WTC11 (cell line): ENCODE measurements at regions not wholly inside any gene's neighbourhood (a gene's known extent, or its start where the extent isn't known, plus 50 kb on each side); places are given as distances from the start of the nearest gene placed in this dataset.

Experiments used
- ATAC-seq: fragments of 200-7000 bp; cut with Tn5 transposase; 2 replicates; pipeline ENCODE4 v1.10.0; 2021; ENCODE audit warnings: mild to moderate bottlenecking, moderate library complexity
- CTCF ChIA-PET: fragments of 300-600 bp; sonication (Branson Sonifier 250); formaldehyde crosslinking; loops from one replicate; lab custom pipeline; 2021; ENCODE audit warnings: antibody characterized with exemption; lab: Charles Lee
- POLR2A ChIA-PET: fragments of 350-600 bp; sonication (Branson Sonifier 250); formaldehyde crosslinking; loops from one replicate; lab custom pipeline; 2021; ENCODE audit warnings: antibody characterized with exemption; lab: Charles Lee
- DNase-seq: peaks from one replicate; pipeline ENCODE4 v3.0.0; 2021; ENCODE audit warnings: low spot score
- H3K27ac Mint-ChIP-seq: 2 replicates; pipeline ENCODE4 v1.8.0; 2021; ENCODE audit warnings: mixed read lengths
- H3K27me3 Mint-ChIP-seq: 2 replicates; pipeline ENCODE4 v1.8.0; 2021; ENCODE audit warnings: low read depth, mild to moderate bottlenecking, moderate library complexity, mixed read lengths
- H3K36me3 Mint-ChIP-seq: 2 replicates; pipeline ENCODE4 v1.8.0; 2021; ENCODE audit warnings: mixed read lengths
- H3K4me1 Mint-ChIP-seq: 2 replicates; pipeline ENCODE4 v1.8.0; 2022; ENCODE audit warnings: mixed read lengths
- H3K4me3 Mint-ChIP-seq: 2 replicates; pipeline ENCODE4 v1.8.0; 2021; ENCODE audit warnings: mild to moderate bottlenecking, moderate library complexity, mixed read lengths
- H3K9me3 Mint-ChIP-seq: 2 replicates; pipeline ENCODE4 v1.8.0; 2021; ENCODE audit warnings: mixed read lengths
- CBFB ChIP-seq: sonication (generic); formaldehyde crosslinking; IDR thresholded peaks from 2 replicates; pipeline ENCODE4 v1.8.1; 2022; ENCODE audit warnings: mild to moderate bottlenecking, low read depth, missing genetic modification reagents
- GRHL2 ChIP-seq: fragments of 250-450 bp; sonication (Bioruptor Pico); IDR thresholded peaks from 2 replicates; pipeline ENCODE4 v1.8.0; 2022; ENCODE audit warnings: mild to moderate bottlenecking, moderate library complexity; ENCODE audit not compliant: insufficient replicate concordance, severe bottlenecking
- NFATC4 ChIP-seq: fragments of 250-450 bp; sonication (Bioruptor Pico); IDR thresholded peaks from 2 replicates; pipeline ENCODE4 v1.9.0; 2021; ENCODE audit warnings: mild to moderate bottlenecking
- NFYB ChIP-seq: sonication (generic); formaldehyde crosslinking; conservative IDR thresholded peaks from 2 replicates; pipeline ENCODE4 v1.8.0; 2022; ENCODE audit warnings: low read depth, missing genetic modification reagents
- NR1H2 ChIP-seq: sonication (generic); formaldehyde crosslinking; IDR thresholded peaks from 2 replicates; pipeline ENCODE4 v1.9.0; 2021; ENCODE audit warnings: mild to moderate bottlenecking, moderate library complexity, missing genetic modification reagents
- OVOL2 ChIP-seq: fragments of 250-450 bp; sonication (Bioruptor Pico); IDR thresholded peaks from 2 replicates; pipeline ENCODE4 v1.9.0; 2021; ENCODE audit warnings: mild to moderate bottlenecking, borderline replicate concordance
- PRRX2 ChIP-seq: fragments of 250-450 bp; sonication (Bioruptor Pico); IDR thresholded peaks from 2 replicates; pipeline ENCODE4 v1.8.0; 2021; ENCODE audit warnings: mild to moderate bottlenecking
- RELA ChIP-seq: sonication (generic); formaldehyde crosslinking; IDR thresholded peaks from 2 replicates; pipeline ENCODE4 v1.8.1; 2022; ENCODE audit warnings: missing genetic modification reagents, mild to moderate bottlenecking, borderline replicate concordance
- TP53 ChIP-seq: sonication (generic); formaldehyde crosslinking; IDR thresholded peaks from 2 replicates; pipeline ENCODE4 v1.8.1; 2023; ENCODE audit warnings: mild to moderate bottlenecking, missing genetic modification reagents
- ZNF138 ChIP-seq: sonication (generic); formaldehyde crosslinking; conservative IDR thresholded peaks from 2 replicates; pipeline ENCODE4 v1.8.1; 2022; ENCODE audit warnings: mild to moderate bottlenecking, moderate library complexity, missing genetic modification reagents
- ZNF232 ChIP-seq: sonication (generic); formaldehyde crosslinking; IDR thresholded peaks from 2 replicates; pipeline ENCODE4 v1.8.0; 2022; ENCODE audit warnings: mild to moderate bottlenecking, missing genetic modification reagents
- ZNF263 ChIP-seq: sonication (generic); formaldehyde crosslinking; IDR thresholded peaks from 2 replicates; pipeline ENCODE4 v1.8.1; 2022; ENCODE audit warnings: low read depth, mild to moderate bottlenecking, moderate library complexity, missing genetic modification reagents
- ZNF671 ChIP-seq: fragments of 250-450 bp; sonication (Bioruptor Pico); IDR thresholded peaks from 2 replicates; pipeline ENCODE4 v1.8.0; 2021; ENCODE audit warnings: mild to moderate bottlenecking
- TF ChIP-seq, protein P1 (sequence below): fragments of 250-450 bp; sonication (Bioruptor Pico); IDR thresholded peaks from 2 replicates; pipeline ENCODE4 v1.8.0; 2021; ENCODE audit warnings: mild to moderate bottlenecking
- TF ChIP-seq, protein P2 (sequence below): sonication (generic); formaldehyde crosslinking; IDR thresholded peaks from 2 replicates; pipeline ENCODE4 v1.8.1; 2023; ENCODE audit warnings: mild to moderate bottlenecking, missing genetic modification reagents
- TF ChIP-seq, protein P3 (sequence below): sonication (generic); formaldehyde crosslinking; IDR thresholded peaks from 2 replicates; pipeline ENCODE4 v1.8.0; 2022; ENCODE audit warnings: mild to moderate bottlenecking, missing genetic modification reagents
- TF ChIP-seq, protein P4 (sequence below): sonication (generic); formaldehyde crosslinking; IDR thresholded peaks from 2 replicates; pipeline ENCODE4 v1.8.1; 2023; ENCODE audit warnings: mild to moderate bottlenecking, missing genetic modification reagents, moderate library complexity
- TF ChIP-seq, protein P5 (sequence below): sonication (generic); formaldehyde crosslinking; IDR thresholded peaks from 2 replicates; pipeline ENCODE4 v1.8.0; 2023; ENCODE audit warnings: missing genetic modification reagents
- TF ChIP-seq, protein P6 (sequence below): sonication (generic); formaldehyde crosslinking; IDR thresholded peaks from 2 replicates; pipeline ENCODE4 v1.8.1; 2022; ENCODE audit warnings: mild to moderate bottlenecking, missing genetic modification reagents, moderate library complexity, borderline replicate concordance
- TF ChIP-seq, protein P7 (sequence below): sonication (generic); formaldehyde crosslinking; conservative IDR thresholded peaks from 2 replicates; pipeline ENCODE4 v1.8.1; 2022; ENCODE audit warnings: mild to moderate bottlenecking, missing genetic modification reagents

DNA sequence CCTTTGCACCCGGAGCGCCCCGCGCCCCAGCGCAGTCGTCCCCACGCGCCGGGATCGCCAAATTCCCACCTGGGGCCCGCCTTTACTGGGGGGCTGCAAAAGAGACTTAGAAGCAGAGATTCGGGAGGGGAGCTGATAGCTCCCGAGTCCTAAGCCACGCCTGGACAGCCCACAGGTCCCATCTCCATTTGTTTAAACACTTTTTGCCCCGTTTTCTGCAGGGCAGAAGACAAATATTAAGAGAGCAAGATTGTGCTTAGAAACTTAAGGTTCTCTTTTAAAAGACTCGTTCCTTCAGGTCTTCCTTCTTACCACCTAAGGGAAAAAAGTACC is 299.1 kb upstream of the NFE2L3 start (continued):
- TF ChIP-seq NFATC4 (CRISPR knock-in tag) = no peak
- TF ChIP-seq RELA (CRISPR knock-in tag) = no peak
- TF ChIP-seq, protein P1, sequence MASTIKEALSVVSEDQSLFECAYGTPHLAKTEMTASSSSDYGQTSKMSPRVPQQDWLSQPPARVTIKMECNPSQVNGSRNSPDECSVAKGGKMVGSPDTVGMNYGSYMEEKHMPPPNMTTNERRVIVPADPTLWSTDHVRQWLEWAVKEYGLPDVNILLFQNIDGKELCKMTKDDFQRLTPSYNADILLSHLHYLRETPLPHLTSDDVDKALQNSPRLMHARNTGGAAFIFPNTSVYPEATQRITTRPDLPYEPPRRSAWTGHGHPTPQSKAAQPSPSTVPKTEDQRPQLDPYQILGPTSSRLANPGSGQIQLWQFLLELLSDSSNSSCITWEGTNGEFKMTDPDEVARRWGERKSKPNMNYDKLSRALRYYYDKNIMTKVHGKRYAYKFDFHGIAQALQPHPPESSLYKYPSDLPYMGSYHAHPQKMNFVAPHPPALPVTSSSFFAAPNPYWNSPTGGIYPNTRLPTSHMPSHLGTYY (CRISPR knock-in tag) = no peak
- TF ChIP-seq NR1H2 = no peak
- TF ChIP-seq, all 79 proteins: peak for 0

DNA sequence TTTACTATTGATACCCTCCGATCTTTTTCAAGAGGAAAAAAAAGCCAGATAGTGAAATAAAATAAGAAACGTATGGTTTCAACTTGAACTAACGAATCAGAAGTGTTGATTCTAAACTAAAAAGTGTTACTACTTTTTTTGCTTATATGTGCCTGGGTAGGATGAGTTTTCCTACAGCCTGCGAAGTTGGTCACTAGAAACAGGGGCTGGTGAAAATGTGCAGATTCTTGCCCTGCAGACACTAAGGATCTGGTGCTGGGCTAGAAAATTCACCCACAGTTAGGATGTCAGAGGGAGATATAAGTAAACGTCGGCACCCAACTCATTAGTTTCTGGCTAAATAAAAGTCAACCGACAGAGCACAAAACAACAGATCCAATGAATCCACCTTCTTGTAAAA is 298.7 kb upstream of the NFE2L3 start:
- ChIA-PET CTCF (interaction anchor here (1.0 to 2.7 kb wide), 4 partner anchors 132 to 594 kb away, joined by 3 to 74 read pairs (median 23); no protein-coding TSS in a partner anchor), POLR2A (no interaction called here)
- Mint-ChIP-seq H3K9me3 (no peaks in the 10 kb centered on the region), H3K4me3 (peak overlapping the region; percentile 63), H3K27ac (no peak overlapping the region), H3K36me3 (no peaks in the 10 kb centered on the region), H3K4me1 (peaks cover 18% of the 10 kb centered on the region), H3K27me3 (peaks cover 37% of the 10 kb centered on the region)
- no peak for TF ChIP-seq TP53 (CRISPR knock-in tag)
- TF ChIP-seq NFYB (CRISPR knock-in tag) = no peak
- ATAC-seq (no peak), DNase-seq (no peak)

DNA sequence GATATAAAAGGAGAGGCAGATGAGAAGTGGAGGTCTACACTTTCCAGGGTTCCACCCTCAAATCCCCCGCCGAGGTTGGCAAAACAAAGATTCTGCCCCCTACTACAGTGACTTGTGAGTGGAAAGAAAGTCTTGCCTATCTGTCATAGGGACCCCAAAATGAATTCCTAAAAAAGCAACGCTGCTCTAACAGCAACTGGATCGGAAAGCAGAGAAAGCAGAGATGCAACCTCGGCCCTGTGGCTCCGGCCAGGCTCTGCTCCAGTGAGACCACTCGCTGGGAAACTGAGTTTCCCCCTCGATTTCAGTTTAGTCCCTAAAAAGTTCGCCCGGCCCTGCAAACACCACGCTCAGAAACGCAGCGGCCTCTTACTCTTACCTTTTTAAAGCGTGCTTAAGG is 297.9 kb upstream of the NFE2L3 start:
- ChIA-PET CTCF (interaction anchor here (0.6 to 1.6 kb wide), 15 partner anchors 10 to 1187 kb away, joined by 3 to 17 read pairs (median 4); no protein-coding TSS in a partner anchor), POLR2A (no interaction called here)
- Mint-ChIP-seq H3K4me1 (peaks cover 24% of the 10 kb centered on the region), H3K36me3 (no peaks in the 10 kb centered on the region), H3K27me3 (peaks cover 37% of the 10 kb centered on the region), H3K4me3 (peak overlapping the region; percentile 63), H3K9me3 (no peaks in the 10 kb centered on the region), H3K27ac (no peak overlapping the region)
- TF ChIP-seq GRHL2 (CRISPR knock-in tag) (no peak), OVOL2 (CRISPR knock-in tag) (no peak), CBFB (CRISPR knock-in tag) (no peak), NFATC4 (CRISPR knock-in tag) (no peak), TP53 (CRISPR knock-in tag) (no peak), NR1H2 (no peak), ZNF138 (no peak), ZNF232 (CRISPR knock-in tag) (no peak), ZNF263 (CRISPR knock-in tag) (no peak), ZNF671 (CRISPR knock-in tag) (no peak), PRRX2 (CRISPR knock-in tag) (no peak)
- TF ChIP-seq, protein P1 (CRISPR knock-in tag) = no peak
- TF ChIP-seq, protein P2, sequence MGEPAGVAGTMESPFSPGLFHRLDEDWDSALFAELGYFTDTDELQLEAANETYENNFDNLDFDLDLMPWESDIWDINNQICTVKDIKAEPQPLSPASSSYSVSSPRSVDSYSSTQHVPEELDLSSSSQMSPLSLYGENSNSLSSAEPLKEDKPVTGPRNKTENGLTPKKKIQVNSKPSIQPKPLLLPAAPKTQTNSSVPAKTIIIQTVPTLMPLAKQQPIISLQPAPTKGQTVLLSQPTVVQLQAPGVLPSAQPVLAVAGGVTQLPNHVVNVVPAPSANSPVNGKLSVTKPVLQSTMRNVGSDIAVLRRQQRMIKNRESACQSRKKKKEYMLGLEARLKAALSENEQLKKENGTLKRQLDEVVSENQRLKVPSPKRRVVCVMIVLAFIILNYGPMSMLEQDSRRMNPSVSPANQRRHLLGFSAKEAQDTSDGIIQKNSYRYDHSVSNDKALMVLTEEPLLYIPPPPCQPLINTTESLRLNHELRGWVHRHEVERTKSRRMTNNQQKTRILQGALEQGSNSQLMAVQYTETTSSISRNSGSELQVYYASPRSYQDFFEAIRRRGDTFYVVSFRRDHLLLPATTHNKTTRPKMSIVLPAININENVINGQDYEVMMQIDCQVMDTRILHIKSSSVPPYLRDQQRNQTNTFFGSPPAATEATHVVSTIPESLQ (CRISPR knock-in tag) = no peak
- TF ChIP-seq, protein P3, sequence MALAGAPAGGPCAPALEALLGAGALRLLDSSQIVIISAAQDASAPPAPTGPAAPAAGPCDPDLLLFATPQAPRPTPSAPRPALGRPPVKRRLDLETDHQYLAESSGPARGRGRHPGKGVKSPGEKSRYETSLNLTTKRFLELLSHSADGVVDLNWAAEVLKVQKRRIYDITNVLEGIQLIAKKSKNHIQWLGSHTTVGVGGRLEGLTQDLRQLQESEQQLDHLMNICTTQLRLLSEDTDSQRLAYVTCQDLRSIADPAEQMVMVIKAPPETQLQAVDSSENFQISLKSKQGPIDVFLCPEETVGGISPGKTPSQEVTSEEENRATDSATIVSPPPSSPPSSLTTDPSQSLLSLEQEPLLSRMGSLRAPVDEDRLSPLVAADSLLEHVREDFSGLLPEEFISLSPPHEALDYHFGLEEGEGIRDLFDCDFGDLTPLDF (CRISPR knock-in tag) = no peak
- TF ChIP-seq, protein P4, sequence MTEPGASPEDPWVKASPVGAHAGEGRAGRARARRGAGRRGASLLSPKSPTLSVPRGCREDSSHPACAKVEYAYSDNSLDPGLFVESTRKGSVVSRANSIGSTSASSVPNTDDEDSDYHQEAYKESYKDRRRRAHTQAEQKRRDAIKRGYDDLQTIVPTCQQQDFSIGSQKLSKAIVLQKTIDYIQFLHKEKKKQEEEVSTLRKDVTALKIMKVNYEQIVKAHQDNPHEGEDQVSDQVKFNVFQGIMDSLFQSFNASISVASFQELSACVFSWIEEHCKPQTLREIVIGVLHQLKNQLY (CRISPR knock-in tag) = no peak
- TF ChIP-seq, protein P5, sequence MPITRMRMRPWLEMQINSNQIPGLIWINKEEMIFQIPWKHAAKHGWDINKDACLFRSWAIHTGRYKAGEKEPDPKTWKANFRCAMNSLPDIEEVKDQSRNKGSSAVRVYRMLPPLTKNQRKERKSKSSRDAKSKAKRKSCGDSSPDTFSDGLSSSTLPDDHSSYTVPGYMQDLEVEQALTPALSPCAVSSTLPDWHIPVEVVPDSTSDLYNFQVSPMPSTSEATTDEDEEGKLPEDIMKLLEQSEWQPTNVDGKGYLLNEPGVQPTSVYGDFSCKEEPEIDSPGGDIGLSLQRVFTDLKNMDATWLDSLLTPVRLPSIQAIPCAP (CRISPR knock-in tag) = no peak
- TF ChIP-seq, protein P6, sequence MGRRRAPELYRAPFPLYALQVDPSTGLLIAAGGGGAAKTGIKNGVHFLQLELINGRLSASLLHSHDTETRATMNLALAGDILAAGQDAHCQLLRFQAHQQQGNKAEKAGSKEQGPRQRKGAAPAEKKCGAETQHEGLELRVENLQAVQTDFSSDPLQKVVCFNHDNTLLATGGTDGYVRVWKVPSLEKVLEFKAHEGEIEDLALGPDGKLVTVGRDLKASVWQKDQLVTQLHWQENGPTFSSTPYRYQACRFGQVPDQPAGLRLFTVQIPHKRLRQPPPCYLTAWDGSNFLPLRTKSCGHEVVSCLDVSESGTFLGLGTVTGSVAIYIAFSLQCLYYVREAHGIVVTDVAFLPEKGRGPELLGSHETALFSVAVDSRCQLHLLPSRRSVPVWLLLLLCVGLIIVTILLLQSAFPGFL = no peak
- TF ChIP-seq, protein P7, sequence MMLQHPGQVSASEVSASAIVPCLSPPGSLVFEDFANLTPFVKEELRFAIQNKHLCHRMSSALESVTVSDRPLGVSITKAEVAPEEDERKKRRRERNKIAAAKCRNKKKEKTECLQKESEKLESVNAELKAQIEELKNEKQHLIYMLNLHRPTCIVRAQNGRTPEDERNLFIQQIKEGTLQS (CRISPR knock-in tag) = no peak
- ATAC-seq (no peak), DNase-seq (peak; percentile 22)
